Right lobe of liver (tissue), 6 donors: ENCODE measurements at regions not wholly inside any gene's neighbourhood (a gene's known extent, or its start where the extent isn't known, plus 50 kb on each side); places are given as distances from the start of the nearest gene placed in this dataset.
A peak's percentile ranks its signal among the peaks of the same experiment; 100 is the strongest.

Experiments
- ATAC-seq, 4 donors: fragments of 200-7000 bp; cut with Tn5 transposase; one replicate each; pipeline ENCODE4 v1.9.1; 2020; ENCODE audit warnings: mild to moderate bottlenecking in 4 of 4, moderate library complexity in 4 of 4
- DNase-seq, 3 donors: peaks; one replicate each; pipeline ENCODE4 v3.0.0-alpha.2; 2020
- H3K27ac ChIP-seq, 3 donors: fragments of 200-600 bp; one replicate each; pipeline ENCODE4 v1.8.0; 2022
- H3K27me3 ChIP-seq, 2 donors: fragments of 200-600 bp; one replicate each; pipeline ENCODE4 v1.8.0; 2022
- H3K36me3 ChIP-seq, 4 donors: fragments of 200-600 bp; sonication (generic) in 1 of 4; one replicate each; pipeline versions ENCODE4 v1.5.1 to v1.8.0; 2017 to 2022; ENCODE audit warnings: control low read depth in 1 of 4
- H3K4me1 ChIP-seq, 4 donors: fragments of 200-600 bp; sonication (generic) in 1 of 4; one replicate each; pipeline versions ENCODE4 v1.5.1 to v1.8.0; 2017 to 2022; ENCODE audit warnings: control low read depth in 1 of 4
- H3K4me3 ChIP-seq, 3 donors: fragments of 200-600 bp; one replicate each; pipeline ENCODE4 v1.8.0; 2022
- H3K9me3 ChIP-seq, 4 donors: fragments of 200-600 bp; sonication (generic) in 1 of 4; one replicate each; pipeline versions ENCODE4 v1.5.1 to v1.8.0; 2017 to 2022; ENCODE audit warnings: control low read depth in 1 of 4
- POLR2A ChIP-seq: fragments of 450-650 bp; IDR thresholded peaks from one replicate; pipeline ENCODE4 v1.6.1; 2017; ENCODE audit warnings: antibody characterized with exemption, mild to moderate bottlenecking
- WGBS: methylation state at CpG from one replicate; pipeline ENCODE4 v1.1.6; 2018; ENCODE audit warnings: low coverage, low lambda C conversion rate; ENCODE audit not compliant: insufficient coverage; ENCODE audit errors: missing lambda C conversion rate; 5-methylcytosine and 5-hydroxymethylcytosine counted together
- intact Hi-C, 2 donors: fragments of 100-400 bp; cut with DNase I; formaldehyde crosslinking; loops; one replicate each; pipeline versions ENCODE4 v1.11.2 to v1.14.1; 2022
- TF ChIP-seq, protein P1 (sequence below), 4 donors: fragments of 200-600 bp in 3 of 4; fragments of 450-650 bp in 1 of 4; IDR thresholded peaks; one replicate each; pipeline versions ENCODE4 v1.5.1 to v1.8.0; 2016 to 2022; ENCODE audit warnings: antibody characterized with exemption in 4 of 4, mild to moderate bottlenecking in 2 of 4
- donor health status: DM: no; HTN: yes; CAD: no.
- donor health status: DM: no; HTN: no; CAD: no.
- donor health status: DM: no; HTN: no; CAD: no.
- donor health status: DM: no; HTN: yes; CAD: no.
- donor health status: DM: no; HTN: yes; CAD: no.

DNA sequence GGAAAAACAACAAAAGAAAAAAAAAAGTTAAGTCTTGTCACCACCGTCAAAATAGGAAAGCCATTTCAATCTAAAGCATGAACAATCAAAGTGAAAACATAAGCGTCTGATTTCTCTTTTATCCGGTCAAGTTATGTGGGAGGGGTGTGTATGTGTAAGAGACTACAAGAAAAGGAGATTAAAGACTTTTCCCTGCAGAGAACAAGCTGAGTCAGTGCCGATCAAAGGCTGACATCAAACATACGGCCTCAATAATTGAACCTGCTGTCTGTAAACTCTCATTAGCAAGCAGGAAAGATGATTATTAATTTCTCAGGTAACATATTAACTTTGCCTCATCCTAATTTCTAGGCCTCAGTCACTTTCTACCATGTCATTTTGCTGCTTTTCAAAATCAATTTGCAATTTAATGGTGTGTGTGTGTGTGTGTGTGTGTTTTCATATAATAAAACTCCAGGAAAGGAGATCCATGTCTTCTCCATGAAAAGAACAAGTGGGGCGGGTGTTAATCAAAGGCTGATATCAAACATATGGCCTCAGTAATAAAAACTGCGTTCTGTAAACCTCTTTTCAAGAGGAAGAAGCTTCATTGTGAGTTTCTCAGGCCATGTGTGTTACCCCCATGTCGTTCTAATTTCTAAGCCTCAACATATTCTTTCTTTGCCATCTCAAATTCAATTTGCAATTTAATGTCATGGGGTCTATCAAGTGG, 649.1 kb upstream of the SORCS1 start:
- Histone ChIP-seq H3K4me3 (no peak overlapping the region), H3K27me3 (no peaks in the 10 kb centered on the region), H3K27ac (no peak overlapping the region), H3K36me3 (no peaks in the 10 kb centered on the region), H3K9me3 (no peaks in the 10 kb centered on the region), H3K4me1 (no peaks in the 10 kb centered on the region)
- no peak for TF ChIP-seq POLR2A
- TF ChIP-seq, protein P1, sequence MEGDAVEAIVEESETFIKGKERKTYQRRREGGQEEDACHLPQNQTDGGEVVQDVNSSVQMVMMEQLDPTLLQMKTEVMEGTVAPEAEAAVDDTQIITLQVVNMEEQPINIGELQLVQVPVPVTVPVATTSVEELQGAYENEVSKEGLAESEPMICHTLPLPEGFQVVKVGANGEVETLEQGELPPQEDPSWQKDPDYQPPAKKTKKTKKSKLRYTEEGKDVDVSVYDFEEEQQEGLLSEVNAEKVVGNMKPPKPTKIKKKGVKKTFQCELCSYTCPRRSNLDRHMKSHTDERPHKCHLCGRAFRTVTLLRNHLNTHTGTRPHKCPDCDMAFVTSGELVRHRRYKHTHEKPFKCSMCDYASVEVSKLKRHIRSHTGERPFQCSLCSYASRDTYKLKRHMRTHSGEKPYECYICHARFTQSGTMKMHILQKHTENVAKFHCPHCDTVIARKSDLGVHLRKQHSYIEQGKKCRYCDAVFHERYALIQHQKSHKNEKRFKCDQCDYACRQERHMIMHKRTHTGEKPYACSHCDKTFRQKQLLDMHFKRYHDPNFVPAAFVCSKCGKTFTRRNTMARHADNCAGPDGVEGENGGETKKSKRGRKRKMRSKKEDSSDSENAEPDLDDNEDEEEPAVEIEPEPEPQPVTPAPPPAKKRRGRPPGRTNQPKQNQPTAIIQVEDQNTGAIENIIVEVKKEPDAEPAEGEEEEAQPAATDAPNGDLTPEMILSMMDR (IDR thresholded peaks at IDR 0.05) = no peak
- DNase-seq (no peak), ATAC-seq (no peak)
- 57% methylated on average over 8 of the region's 8 CpGs for WGBS
- intact Hi-C loops = no loop called here

DNA sequence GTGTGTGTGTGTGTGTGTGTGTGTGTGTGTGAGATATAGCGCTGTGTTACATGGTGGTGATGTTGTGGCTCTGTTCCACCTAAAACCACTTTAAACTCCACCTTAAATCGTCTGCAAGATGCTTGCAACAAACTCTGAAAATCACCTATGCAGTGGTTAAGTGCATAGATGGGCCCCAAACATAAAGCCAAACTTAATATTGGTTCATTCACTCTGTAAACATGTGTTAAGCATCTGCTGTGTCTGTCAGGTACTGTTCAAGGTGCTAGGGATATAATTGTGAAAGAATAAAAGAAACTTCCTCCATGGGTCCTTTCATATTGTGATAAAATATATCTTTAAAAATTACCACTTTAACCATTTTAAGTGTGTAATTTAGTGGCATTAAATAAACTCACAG, 645.4 kb upstream of the SORCS1 start:
- Histone ChIP-seq H3K4me1 (no peaks in the 10 kb centered on the region), H3K27ac (no peak overlapping the region), H3K4me3 (no peak overlapping the region), H3K9me3 (no peaks in the 10 kb centered on the region), H3K36me3 (no peaks in the 10 kb centered on the region), H3K27me3 (no peaks in the 10 kb centered on the region)
- intact Hi-C loops = no loop called here
- DNase-seq (no peak), ATAC-seq (no peak)
- WGBS = 29% methylated on average over 1 of the region's 2 CpGs
- TF ChIP-seq, protein P1 (IDR thresholded peaks at IDR 0.05) = no peak
- TF ChIP-seq POLR2A = no peak

- Histone ChIP-seq H3K27ac (no peak overlapping the region), H3K4me1 (no peaks in the 10 kb centered on the region), H3K27me3 (no peaks in the 10 kb centered on the region), H3K36me3 (no peaks in the 10 kb centered on the region), H3K4me3 (no peak overlapping the region), H3K9me3 (no peaks in the 10 kb centered on the region)
- ATAC-seq = no peak
- intact Hi-C loops = no loop called here
- DNase-seq = no peak
- WGBS = 53% methylated on average over 4 of the region's 5 CpGs
- TF ChIP-seq, protein P1 (IDR thresholded peaks at IDR 0.05) = no peak
- no peak for TF ChIP-seq POLR2A
Observed at GRCh38 chr10:107807836-107808235, 643.3 kb upstream of the SORCS1 start.

DNA sequence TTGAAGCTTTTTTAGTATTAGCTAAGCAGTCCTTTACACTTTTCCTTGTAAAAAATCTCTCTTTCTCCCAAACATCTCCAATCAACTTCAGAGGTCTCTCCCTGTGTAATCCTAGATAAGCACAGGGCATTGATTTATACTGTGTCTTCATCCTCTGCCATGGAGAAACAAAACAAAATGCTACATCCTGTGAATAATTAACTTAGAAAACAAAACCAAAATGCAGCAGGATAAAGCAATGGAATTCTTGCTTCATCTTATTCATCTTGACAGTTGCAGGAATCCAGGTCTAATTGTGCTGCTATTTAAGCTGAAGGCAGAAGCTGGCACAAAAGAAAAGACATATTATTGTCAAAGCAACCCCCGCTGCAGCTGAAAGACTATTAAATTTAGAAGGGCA, 641.5 kb upstream of the SORCS1 start:
- Histone ChIP-seq H3K4me3 (no peak overlapping the region), H3K36me3 (no peaks in the 10 kb centered on the region), H3K4me1 (no peaks in the 10 kb centered on the region), H3K27me3 (no peaks in the 10 kb centered on the region), H3K9me3 (no peaks in the 10 kb centered on the region), H3K27ac (no peak overlapping the region)
- DNase-seq (no peak), ATAC-seq (peak in 1 of 4 donors; percentile 18)
- no CpG with 5 or more reads among the region's 1 CpG for WGBS
- TF ChIP-seq POLR2A = no peak
- TF ChIP-seq, protein P1 (IDR thresholded peaks at IDR 0.05) = no peak
- intact Hi-C loops = no loop called here
